ENCODE measurements at regions not wholly inside any gene's neighbourhood (a gene's known extent, or its start where the extent isn't known, plus 50 kb on each side); places are given as distances from the start of the nearest gene placed in this dataset.

DNA sequence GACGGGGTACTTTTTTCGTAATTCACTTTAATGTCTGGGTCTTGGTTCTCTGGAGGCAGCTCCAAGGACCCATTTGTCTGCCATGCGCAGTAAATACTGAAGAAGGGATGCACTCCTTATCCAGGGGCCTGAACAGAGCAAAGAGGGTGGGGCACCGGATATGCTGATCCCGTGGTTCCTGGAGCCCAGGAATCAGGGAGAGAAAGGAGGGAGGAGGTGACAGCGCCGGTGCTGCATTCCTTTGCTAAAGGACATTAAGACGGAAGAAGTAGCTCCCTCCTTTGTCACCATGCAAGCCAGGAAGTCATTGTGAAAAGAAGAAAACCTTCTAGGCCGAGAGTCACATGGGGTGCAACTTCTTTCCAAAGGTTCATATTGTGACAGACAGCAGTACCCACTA lies 1057.7 kb downstream of the VRK1 start:
- H3K4me1 Mint-ChIP-seq = no peaks in the 10 kb centered on the region
- no peak overlapping the region for H3K4me3 Mint-ChIP-seq
- no peaks in the 10 kb centered on the region for H3K36me3 Mint-ChIP-seq (ENCODE audit: low read depth)
- intact Hi-C loops (cut with micrococcal nuclease) = no loop called here
- H3K9me3 Mint-ChIP-seq = peaks cover 8% of the 10 kb centered on the region
- ChIA-PET CTCF (no interaction called here), POLR2A (no interaction called here)
- DNase-seq = no peak
- no peak for ATAC-seq (ENCODE audit: low read depth)
- H3K27me3 Mint-ChIP-seq = no peaks in the 10 kb centered on the region
- H3K27ac Mint-ChIP-seq = no peak overlapping the region
- TF ChIP-seq, protein P1, sequence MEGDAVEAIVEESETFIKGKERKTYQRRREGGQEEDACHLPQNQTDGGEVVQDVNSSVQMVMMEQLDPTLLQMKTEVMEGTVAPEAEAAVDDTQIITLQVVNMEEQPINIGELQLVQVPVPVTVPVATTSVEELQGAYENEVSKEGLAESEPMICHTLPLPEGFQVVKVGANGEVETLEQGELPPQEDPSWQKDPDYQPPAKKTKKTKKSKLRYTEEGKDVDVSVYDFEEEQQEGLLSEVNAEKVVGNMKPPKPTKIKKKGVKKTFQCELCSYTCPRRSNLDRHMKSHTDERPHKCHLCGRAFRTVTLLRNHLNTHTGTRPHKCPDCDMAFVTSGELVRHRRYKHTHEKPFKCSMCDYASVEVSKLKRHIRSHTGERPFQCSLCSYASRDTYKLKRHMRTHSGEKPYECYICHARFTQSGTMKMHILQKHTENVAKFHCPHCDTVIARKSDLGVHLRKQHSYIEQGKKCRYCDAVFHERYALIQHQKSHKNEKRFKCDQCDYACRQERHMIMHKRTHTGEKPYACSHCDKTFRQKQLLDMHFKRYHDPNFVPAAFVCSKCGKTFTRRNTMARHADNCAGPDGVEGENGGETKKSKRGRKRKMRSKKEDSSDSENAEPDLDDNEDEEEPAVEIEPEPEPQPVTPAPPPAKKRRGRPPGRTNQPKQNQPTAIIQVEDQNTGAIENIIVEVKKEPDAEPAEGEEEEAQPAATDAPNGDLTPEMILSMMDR (IDR thresholded peaks at IDR 0.05) = no peak

DNA sequence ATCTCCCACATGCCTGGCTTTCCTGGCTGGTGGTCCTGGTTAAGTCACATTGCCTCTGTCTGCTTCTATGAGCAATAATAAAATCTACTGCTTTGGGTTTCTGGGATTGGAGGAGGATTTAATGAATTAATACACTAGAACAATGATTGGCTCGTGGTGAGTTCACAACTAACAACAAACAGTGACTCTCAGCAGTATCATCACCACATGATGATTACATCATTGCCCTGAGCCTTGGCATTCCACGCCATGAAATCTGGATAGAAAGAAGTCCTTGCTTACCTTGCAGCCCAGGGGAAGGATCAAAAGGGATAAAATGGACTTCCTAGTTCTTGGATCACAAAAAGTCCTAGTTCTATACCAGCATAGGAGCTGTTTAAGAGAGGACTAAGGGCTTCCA lies 1069.0 kb downstream of the VRK1 start:
- DNase-seq (no peak), ATAC-seq (ENCODE audit: low read depth) (no peak)
- CTCF ChIA-PET = no interaction called here
- H3K27me3 Mint-ChIP-seq = no peaks in the 10 kb centered on the region
- peaks cover 7% of the 10 kb centered on the region for H3K9me3 Mint-ChIP-seq
- no peaks in the 10 kb centered on the region for H3K4me1 Mint-ChIP-seq
- no peak overlapping the region for H3K27ac Mint-ChIP-seq
- POLR2A ChIA-PET = no interaction called here
- no peaks in the 10 kb centered on the region for H3K36me3 Mint-ChIP-seq (ENCODE audit: low read depth)
- intact Hi-C loops (cut with micrococcal nuclease) = no loop called here
- TF ChIP-seq, protein P1 (IDR thresholded peaks at IDR 0.05) = no peak
- H3K4me3 Mint-ChIP-seq = no peak overlapping the region

DNA sequence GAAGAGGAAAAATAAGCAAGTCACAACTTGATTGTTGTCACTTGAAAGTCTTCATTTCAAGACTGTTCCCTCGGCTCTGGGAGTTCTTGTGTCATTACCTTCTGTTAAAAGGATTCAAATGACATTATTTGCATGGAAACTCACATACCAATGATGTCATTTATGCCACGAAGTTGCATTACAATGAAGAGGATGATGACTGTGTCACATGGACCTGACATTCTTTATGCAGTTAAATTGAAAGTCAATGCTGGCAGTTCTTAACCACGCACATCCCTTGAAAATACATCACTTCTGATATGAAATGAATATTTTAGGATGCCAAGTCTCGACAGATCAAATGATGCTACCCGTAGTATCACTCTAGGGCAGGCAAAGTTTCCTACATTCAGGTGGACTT lies 1069.5 kb downstream of the VRK1 start:
- ATAC-seq (ENCODE audit: low read depth) (no peak), DNase-seq (no peak)
- ChIA-PET POLR2A (no interaction called here), CTCF (no interaction called here)
- TF ChIP-seq, protein P1 (IDR thresholded peaks at IDR 0.05) = no peak
- Mint-ChIP-seq H3K4me3 (no peak overlapping the region), H3K27ac (no peak overlapping the region), H3K4me1 (no peaks in the 10 kb centered on the region), H3K27me3 (no peaks in the 10 kb centered on the region), H3K9me3 (peaks cover 7% of the 10 kb centered on the region), H3K36me3 (ENCODE audit: low read depth) (no peaks in the 10 kb centered on the region)
- intact Hi-C loops (cut with micrococcal nuclease) = no loop called here

DNA sequence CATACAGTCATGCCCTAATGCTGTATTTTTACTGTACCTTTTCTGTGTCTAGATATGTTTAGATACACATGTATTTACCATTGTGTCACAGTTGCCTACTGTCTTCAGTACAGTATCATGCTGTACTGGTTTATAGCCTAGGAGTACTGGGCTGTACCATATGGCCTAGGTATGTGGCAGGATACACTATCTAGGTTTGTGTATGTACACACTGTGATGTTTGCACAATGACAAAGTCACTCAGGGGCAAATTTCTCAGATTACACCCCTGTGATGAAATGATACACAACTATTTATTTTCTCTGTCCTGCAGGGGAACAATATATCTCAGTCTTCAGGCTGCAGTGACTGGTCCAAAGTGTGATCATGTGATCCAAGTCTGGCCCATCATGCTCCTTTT lies 1076.1 kb downstream of the VRK1 start:
- H3K36me3 Mint-ChIP-seq (ENCODE audit: low read depth) = no peaks in the 10 kb centered on the region
- H3K4me1 Mint-ChIP-seq = no peaks in the 10 kb centered on the region
- no peak overlapping the region for H3K4me3 Mint-ChIP-seq
- ChIA-PET POLR2A (no interaction called here), CTCF (no interaction called here)
- no peaks in the 10 kb centered on the region for H3K27me3 Mint-ChIP-seq
- no peak for ATAC-seq (ENCODE audit: low read depth)
- H3K27ac Mint-ChIP-seq = no peak overlapping the region
- intact Hi-C loops (cut with micrococcal nuclease) = no loop called here
- DNase-seq = no peak
- TF ChIP-seq, protein P1 (IDR thresholded peaks at IDR 0.05) = no peak
- H3K9me3 Mint-ChIP-seq = peaks cover 6% of the 10 kb centered on the region

DNA sequence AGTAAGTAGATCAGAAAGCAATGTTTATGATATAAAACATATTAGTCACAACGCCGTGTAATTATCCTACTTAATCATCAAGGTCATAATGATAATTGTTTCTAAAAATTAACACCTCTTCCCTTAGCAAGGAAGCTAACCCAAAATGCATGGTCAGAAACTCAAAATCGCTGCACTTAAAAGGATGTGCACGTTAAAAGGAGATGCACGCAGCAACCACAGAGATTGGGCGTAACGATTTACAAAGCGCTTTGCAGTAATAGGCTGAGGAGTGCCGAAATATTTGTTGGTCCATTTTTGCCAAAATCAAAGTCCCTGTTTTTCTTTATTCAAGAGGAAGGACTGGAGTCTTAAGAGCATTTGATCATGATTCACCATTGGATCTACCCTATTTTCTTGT lies 1077.2 kb downstream of the VRK1 start:
- peaks cover 5% of the 10 kb centered on the region for H3K9me3 Mint-ChIP-seq
- DNase-seq (no peak), ATAC-seq (ENCODE audit: low read depth) (no peak)
- no peaks in the 10 kb centered on the region for H3K36me3 Mint-ChIP-seq (ENCODE audit: low read depth)
- H3K4me3 Mint-ChIP-seq = no peak overlapping the region
- no peak overlapping the region for H3K27ac Mint-ChIP-seq
- H3K4me1 Mint-ChIP-seq = no peaks in the 10 kb centered on the region
- ChIA-PET CTCF (no interaction called here), POLR2A (no interaction called here)
- TF ChIP-seq, protein P1 (IDR thresholded peaks at IDR 0.05) = no peak
- H3K27me3 Mint-ChIP-seq = no peaks in the 10 kb centered on the region
- intact Hi-C loops (cut with micrococcal nuclease) = no loop called here

Measured in activated B cell treated with CpG ODN at 0.5 μM for 24 hours (primary cell).